Stimulated activated CD4-positive, alpha-beta T cell treated with anti-CD3 and anti-CD28 coated beads, Interleukin-1b, Interleukin-23, amount 100 ng/mL, for 1 hour (primary cell): ENCODE measurements at regions not wholly inside any gene's neighbourhood (a gene's known extent, or its start where the extent isn't known, plus 50 kb on each side); places are given as distances from the start of the nearest gene placed in this dataset.
"Not testable (repeated sequence)": the region's sequence is repeated elsewhere in the genome, so short reads cannot be mapped to it uniquely, and the experiment has no call there.

ENCODE experiments used
- DNase-seq, 2 donors: peaks; one replicate each; pipeline ENCODE4 v3.0.0-alpha.2; 2020; ENCODE audit warnings: low read depth in 2 of 2

DNA sequence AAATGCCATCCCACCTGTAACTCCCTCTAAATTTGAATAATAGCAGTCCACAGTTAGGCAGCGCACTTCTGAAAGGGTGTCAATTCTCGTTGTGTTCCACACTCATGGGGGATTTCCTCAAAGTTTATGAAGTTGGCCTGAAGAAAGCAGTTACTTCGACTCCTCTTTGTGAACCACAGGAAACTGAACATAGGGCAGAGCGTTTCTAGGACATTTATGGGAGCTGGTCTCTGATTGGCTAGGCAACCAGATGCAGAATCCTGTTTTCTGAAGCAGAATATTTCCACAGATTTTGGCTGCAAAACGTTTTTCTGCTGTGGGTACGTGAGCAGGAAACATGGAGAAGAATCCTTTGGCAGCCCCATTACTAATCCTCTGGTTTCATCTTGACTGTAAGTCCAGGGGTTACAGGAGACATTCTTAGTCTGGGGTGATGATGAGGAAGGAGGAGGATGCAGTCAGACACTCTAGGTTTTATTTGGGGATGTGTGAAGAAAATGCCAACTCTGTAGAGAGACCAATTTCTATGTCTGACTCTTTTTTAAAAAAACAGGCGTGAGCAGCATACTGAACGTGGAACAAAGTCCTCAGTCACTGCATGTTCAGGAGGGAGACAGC lies 431.5 kb upstream of the OR4E1 start:
- DNase-seq, result no peak

DNA sequence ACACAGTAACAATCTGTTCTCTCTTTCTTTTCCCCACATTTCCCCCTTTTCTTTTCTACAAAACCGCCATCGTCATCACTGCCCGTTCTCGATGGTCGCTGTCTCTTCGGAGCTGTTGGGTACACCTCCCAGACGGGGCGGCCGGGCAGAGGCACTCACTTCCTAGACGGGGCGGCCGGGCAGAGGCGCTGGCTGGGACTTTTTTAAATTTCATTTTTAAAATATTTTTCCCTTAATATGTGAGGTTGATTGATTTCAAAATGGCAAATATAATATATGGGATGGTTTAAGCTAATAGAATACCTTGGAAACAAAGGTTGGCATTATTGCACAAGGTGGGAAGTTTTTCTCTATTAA lies 427.1 kb upstream of the OR4E1 start:
- not testable (repeated sequence) for DNase-seq

DNA sequence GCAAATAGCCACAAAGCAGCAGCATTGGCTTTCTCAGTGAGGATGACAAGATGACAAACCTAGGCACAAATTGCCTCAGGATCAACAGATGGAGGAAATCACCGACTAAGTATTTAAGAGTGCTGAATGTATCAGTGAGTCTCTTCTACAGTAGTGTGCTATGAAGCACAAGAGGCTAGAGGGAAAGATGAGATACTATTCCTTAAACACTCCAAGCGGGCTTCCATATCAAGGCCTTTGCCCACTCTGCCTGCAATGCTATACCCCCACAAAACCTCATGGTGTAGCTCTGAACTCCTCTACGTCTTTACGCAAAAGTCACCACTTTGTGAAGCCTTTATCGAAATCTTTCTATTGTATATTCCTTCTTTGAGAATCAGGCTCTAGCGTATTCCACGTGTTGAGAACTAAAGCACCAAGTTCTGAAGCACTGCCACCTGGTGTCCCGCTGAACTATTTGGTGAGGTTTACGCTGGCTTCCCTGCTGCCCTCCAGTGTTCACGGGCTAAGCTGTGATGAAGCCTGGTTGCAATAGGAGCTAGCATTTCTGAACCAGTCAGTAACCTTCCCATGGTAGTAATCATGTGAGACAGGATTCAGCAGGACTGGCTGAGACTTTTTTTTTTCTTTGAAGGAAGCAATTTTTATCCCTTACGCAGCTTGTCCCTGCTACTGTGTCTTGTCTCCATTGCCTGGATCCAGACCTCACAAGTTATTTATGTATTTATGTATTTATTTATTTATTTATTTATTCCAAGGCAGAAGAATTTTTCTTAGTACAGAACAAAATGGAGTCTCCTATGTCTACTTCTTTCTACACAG lies 426.5 kb upstream of the OR4E1 start:
- DNase-seq, result peak in 1 of 2 donors; percentile 20

DNA sequence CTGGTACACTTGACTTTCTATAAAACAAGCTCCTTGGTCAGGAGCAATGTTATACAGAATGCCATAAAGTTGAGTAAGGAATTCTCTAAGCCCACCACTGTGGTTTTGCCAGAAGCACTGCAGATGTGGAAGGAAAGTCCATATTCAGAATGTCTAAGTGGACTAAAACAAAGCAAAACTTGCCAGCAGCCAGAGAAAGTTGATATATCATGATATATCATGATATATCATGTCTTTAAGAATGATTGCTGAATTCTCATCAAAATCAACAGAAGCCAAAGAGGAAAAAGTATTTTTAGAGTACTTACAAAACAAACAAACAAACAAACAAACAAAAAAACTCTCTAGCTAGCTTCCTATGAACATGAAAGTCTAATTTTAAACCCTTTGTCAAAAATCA lies 424.8 kb upstream of the OR4E1 start:
- no peak for DNase-seq

DNA sequence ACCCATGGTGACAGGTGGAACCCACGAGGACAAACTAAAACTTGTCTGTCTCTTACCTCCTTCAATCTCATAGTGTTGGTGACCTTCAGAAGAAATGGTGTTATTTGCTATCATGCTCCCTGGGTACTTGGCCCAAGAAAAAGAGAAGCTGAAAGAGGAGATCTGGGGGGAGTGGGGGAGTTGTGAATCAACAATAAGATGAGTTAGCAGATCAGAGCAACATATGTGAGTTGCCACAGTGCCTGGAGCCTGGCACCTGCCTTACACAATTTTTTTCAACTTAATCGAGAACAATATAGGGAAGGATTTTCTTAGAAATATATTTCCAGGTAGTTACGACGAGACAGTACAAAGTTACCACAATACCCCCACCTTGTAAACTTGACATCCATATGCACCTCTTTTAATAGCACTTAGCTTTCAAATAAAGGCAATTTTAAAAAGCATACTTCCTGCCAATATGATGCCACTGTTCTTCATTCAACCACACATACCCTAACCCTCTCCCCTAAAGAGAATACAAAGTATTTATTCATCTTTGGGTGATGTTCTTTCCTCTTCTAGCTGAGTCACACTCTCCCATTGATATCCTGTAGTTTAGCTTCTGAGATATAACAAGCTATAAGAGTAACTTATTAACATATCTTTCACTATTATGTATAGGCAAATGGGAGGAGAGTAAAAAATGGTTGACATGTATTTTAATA lies 424.1 kb upstream of the OR4E1 start:
- no peak for DNase-seq

DNA sequence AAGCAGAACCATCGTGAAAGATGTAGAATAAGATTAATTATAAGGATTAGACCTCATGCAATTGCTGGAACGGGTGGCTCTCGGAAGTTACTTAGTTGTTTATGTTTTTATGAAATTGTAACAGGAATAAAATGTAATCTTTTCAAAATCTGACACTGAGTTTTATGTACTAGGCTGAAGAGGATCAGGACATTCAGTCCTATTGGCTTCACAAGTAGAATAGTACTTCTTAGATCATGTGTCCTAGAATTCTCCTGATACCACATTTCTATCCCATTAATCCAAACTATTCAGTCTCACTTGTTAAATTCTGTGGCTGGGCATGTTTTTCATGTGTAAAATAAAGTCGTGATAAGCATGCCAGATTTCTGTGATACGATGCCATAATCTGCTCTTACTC lies 423.5 kb upstream of the OR4E1 start:
- no peak for DNase-seq

DNA sequence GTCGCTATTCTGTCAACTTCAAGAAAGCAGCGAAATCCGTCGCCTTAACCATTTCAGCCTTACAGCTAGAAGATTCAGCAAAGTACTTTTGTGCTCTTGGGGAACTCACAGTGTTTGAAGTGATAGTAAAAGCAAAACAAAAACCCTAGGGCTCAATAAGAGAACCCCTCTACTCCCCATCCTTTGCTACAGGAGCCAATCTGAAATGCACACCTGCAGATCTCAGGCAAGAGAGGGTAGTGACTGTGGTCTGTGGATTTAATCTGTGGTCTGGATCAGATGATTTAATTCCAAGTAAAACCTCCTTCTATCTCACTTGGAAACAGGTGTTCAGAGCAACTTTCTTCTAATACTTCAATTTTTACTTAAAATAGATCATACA lies 422.9 kb upstream of the OR4E1 start:
- DNase-seq, result no peak

DNA sequence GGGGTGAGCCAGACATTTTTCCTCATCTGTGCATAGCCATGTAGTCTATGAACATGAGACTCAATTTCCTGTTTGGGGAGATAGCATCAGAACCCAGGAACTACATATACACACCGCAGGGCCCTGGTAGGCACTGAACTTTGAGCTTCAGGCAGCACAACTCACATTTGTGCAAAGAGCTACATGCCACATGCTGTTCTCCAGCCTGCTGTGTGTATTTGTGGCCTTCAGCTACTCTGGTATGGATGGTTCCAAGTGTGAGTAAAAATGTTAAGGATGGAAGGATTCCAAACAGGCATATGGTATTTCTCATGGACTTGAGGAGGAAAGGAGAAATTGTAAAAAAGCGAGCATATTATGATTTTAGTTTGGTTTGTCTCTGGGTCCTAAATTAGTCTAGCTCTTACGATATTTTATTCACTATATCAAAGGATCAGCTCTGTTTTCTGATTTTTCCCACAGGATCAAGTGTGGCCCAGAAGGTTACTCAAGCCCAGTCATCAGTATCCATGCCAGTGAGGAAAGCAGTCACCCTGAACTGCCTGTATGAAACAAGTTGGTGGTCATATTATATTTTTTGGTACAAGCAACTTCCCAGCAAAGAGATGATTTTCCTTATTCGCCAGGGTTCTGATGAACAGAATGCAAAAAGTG lies 422.4 kb upstream of the OR4E1 start:
- no peak for DNase-seq

DNA sequence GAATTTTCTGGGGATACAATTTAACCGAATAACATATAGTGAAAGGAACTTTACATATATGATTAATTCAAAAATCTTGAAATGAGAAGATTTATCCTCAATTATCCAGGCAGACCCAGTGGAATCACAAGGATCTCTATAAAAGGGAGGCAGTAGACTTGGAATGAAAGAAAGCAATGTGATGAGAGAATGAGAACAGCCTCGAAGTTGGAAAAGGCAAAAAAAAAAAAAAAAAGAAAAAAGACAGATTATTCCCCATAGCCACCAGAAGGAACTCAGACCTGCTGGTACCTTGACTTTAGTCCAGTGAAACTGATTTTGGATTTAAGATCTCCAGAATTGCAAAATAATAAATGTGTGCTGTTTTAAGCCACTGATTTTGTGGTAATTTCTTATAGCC lies 416.3 kb upstream of the OR4E1 start:
- DNase-seq, result no peak

DNA sequence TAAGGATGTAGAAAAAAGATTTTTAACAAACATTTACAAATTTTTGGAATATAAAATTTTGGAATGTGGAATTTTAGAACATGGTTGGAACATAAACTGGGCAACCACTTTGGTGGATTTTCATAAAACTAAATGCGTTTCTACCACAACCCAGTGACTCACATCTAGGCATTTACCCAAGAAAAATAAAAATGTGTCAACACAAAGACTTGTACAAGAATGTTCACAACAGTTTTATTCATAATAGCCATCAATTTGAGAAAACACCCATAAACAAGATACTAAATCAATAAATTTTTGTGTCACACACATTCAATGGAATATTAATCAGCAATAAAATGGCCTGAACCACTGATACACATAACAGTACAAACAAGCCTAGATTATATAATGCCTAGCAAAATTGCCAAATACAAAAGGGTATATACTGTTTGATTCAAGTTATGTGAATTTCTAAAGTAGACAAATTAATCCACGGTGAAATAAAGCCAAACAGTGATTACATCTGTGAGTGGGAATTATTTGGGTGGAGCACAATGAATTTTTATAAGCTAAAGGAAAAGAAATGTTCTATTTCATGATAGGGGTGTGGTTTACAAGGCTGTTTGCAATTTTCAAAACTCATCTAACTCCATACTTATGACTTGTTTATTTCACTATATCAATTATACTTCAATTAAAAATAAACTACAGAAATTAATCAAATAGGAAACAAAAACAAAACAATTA lies 415.2 kb upstream of the OR4E1 start:
- DNase-seq, result no peak

DNA sequence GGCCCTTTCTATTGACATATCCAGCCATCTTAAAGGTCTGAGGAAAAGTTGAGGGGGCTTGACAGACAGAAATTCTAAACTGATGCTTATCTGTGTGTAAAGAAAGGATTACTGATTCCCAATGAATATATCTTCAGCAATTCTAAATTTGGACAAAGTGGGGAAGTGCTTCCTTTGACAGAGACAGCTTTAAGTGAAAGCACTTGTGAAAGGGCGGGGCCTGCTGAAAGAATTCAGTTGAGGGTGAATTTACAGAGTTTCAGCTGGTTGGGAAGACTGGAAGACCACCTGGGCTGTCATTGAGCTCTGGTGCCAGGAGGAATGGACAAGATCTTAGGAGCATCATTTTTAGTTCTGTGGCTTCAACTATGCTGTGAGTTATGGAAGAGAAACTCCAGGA lies 412.5 kb upstream of the OR4E1 start:
- DNase-seq, result no peak

DNA sequence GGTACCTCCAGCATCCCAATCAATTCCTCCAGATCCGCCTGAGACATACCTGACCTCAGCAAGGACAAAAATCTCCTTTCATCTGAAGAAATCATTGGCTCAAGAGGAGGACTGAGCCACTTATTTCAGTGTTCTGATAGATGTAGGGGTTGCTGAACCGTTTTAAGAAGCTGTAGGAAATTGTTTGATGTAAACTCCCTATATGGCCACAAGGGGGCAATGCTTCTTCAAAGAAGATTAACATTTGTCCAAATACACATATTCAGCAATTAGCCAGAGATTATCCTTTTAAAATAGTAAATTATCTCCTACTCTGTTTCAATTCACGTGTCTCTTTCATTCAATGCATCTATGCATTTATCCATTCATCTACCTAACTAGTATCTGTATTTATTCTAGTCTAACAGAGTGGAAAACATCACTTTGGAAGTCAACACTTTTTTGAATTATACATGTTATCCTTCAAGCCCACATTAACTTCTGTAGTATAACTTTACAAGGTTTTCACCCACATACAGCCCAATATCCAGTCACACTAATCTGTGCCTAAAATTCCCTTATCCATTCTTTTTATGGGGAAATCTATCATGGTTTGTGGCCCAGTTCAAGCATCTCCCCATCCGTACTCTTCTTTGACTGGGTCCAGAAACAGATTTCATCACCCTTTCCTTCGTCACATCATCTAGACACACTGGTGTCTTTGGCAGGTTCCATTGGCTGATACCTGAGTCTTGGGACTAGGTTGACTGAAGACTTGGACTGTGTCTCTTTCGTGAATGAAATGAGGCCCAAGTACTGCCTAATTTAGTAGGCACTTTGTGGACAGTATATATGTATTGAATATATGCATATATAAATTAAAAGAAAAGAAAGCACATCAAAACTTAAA lies 411.0 kb upstream of the OR4E1 start:
- DNase-seq, result no peak

DNA sequence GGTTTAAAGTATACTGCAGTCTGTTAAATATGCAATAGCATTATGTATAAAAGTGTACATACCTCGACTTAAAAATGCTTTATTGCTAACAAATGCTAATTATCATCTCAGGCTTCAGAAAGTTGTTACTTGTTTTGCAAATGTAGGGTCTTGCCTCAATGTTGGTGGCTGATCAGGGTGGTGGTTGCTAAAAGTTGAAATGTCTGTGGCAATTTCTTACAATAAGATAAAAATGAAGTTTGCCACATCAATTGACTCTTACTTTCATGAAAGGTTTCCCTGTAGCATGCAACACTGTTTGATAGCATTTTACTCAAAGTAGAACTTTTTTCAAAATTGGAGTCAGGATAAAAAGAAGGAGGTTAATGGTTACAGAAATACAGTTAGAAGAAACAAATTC lies 407.7 kb upstream of the OR4E1 start:
- DNase-seq, result no peak

DNA sequence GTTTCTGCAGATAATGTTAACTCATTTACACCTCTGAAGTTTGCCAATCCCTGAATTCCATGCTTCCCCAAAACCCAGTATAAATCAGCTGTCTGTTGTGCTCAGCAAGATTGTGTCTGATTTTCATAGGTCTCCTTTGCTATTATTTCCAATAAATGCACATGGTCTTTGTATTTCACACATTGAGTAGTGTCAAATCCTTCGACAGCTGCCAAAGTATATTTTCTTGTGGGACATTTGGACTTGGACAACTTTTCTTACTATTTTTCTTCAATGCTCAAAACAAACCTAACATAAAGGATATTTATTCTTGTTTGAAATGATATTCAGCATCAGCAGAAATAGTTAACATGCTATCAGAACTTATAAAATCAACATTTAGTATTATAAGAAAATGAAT lies 406.1 kb upstream of the OR4E1 start:
- DNase-seq, result no peak

DNA sequence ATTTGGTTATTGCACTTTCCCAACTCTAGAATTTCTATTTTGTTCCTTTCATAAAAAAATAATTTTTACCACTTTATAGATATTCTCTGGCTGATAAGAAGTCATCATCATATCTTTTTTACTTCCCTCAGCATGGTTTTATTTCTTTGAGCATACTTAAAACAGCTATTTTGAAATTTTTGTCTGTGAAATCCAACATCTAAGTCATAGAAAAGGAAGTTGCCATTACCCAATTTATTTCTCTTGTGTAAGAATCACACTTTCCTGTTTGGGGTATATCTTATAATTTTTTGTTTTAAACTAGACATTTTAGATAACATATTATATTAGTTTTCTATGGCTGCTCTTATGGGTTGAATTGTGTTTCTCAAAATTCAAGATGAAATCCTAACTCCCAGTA lies 400.2 kb upstream of the OR4E1 start:
- DNase-seq, result no peak

DNA sequence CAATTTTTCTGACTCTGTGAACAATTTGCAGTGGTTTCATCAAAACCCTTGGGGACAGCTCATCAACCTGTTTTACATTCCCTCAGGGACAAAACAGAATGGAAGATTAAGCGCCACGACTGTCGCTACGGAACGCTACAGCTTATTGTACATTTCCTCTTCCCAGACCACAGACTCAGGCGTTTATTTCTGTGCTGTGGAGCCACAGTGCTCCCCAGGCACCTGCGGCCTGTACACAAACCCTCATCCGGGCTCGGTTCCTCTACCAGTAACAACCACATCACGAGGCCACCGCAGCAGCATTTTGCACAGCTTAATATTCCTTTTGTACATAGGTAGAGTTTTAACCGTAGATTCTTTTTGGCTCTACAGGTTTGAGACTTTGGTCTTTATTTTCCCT lies 397.4 kb upstream of the OR4E1 start:
- DNase-seq, result no peak

DNA sequence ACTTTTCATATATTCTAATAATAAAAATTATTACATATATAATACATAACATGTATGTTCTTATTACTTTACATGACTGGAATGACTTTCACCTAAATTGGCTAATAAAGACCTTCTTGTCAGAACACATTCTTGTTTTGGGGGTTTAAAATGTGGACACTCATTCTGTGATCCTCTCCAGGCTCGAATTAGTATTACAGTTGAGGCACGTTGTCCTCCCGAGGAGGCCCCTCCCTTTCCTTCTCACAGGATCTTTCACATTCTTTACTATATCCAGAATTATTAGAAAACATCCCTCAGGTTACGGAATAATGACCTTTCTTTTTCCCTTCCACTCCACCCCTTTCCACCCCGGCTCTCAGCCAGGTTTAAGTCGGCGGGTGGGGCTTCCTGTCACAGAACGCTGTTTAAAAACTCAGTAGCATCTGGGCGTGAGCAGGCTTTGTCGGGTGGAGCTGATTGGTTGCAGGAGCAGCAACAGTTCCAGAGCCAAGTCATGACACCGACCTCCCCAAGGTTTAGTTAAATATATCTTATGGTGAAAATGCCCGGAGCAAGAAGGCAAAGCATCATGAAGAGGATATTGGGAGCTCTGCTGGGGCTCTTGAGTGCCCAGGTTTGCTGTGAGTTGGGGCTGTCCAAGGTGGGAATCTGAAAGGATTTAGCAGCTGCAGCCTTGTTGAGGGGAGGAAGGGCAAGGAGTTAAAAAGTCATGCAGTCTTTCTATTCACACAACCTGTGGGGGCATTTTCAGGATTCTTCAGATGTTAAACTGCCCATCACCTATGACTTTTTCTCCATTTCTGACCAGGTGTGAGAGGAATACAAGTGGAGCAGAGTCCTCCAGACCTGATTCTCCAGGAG lies 396.7 kb upstream of the OR4E1 start:
- DNase-seq, result no peak

DNA sequence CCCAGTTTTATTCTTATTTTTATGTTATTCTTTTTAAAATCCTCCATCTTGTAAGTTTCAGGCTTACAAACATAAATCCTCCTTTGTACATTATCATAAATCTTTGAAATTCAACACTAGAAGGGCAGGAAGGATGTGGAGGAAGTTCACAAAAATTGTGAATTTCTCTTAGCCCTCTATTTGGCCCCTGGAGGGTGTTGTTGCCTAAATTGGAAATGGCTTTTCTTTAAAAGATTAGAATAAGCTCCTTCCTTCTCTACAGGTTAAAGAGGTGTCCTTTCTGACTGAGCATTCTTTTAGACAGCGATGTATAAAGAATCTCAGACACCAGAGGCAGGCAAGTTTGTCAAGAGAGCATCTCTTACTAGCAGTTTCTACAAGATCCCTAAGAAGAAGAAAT lies 391.7 kb upstream of the OR4E1 start:
- DNase-seq, result no peak

DNA sequence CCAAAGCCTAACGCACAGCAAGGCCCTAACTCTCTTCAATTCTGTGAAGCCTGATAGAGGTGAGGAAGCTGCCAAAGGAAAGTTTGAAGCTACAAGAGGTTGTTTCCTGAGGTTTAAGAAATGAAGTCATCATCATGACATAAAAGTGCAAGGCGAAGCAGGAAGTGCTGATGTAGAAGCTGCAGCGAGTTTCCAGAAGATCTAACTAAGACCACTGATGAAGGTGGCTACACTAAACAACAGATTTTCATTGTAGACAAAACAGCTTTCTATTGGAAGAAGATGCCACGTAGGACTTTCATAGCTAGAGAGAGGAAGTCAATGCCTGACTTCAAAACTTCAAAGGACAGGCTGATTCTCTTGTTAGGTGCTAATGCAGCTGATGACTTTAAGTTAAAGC lies 385.6 kb upstream of the OR4E1 start:
- DNase-seq, result no peak

DNA sequence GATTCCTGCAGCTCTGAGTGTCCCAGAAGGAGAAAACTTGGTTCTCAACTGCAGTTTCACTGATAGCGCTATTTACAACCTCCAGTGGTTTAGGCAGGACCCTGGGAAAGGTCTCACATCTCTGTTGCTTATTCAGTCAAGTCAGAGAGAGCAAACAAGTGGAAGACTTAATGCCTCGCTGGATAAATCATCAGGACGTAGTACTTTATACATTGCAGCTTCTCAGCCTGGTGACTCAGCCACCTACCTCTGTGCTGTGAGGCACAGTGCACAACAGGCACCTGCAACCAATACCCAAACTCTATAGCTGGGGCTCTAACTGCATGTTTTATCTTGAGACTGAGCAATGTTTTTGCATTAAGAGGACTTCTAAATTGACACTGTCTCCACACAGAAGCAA lies 379.2 kb upstream of the OR4E1 start:
- DNase-seq, result no peak
